ENCODE measurements at regions not wholly inside any gene's neighbourhood (a gene's known extent, or its start where the extent isn't known, plus 50 kb on each side); places are given as distances from the start of the nearest gene placed in this dataset.

- TF ChIP-seq EP300 (IDR thresholded peaks at IDR 0.05; ENCODE audit: low read depth): no peak
- TF ChIP-seq, protein P1, sequence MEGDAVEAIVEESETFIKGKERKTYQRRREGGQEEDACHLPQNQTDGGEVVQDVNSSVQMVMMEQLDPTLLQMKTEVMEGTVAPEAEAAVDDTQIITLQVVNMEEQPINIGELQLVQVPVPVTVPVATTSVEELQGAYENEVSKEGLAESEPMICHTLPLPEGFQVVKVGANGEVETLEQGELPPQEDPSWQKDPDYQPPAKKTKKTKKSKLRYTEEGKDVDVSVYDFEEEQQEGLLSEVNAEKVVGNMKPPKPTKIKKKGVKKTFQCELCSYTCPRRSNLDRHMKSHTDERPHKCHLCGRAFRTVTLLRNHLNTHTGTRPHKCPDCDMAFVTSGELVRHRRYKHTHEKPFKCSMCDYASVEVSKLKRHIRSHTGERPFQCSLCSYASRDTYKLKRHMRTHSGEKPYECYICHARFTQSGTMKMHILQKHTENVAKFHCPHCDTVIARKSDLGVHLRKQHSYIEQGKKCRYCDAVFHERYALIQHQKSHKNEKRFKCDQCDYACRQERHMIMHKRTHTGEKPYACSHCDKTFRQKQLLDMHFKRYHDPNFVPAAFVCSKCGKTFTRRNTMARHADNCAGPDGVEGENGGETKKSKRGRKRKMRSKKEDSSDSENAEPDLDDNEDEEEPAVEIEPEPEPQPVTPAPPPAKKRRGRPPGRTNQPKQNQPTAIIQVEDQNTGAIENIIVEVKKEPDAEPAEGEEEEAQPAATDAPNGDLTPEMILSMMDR (IDR thresholded peaks at IDR 0.05): no peak
- TF ChIP-seq POLR2AphosphoS5 (IDR thresholded peaks at IDR 0.05): no peak
- no peak for TF ChIP-seq POLR2A (IDR thresholded peaks at IDR 0.05)
- Histone ChIP-seq H3K36me3 (no peaks in the 10 kb centered on the region), H3K9me3 (no peaks in the 10 kb centered on the region), H3K4me3 (no peak overlapping the region), H3K27me3 (no peaks in the 10 kb centered on the region), H3K4me1 (no peaks in the 10 kb centered on the region), H3K27ac (no peak overlapping the region)
- in situ Hi-C loops (cut with MboI; ENCODE audit: low pct_ligation_motif_present in 1 of 4, low pct_unique_long_range_greater_than_20kb in 1 of 4, low sequenced_read_pairs in 3 of 4) (no loop called here), intact Hi-C loops (cut with DNase I; ENCODE audit: low total_unique reads) (no loop called here)
- WGBS, 2 donors (ENCODE audit: low coverage in 1 of 2): 57 to 91% methylated on average over 5 of the region's 5 CpGs
- DNase-seq: no peak
These were observed 241.7 kb downstream of the EPHA4 start for GRCh38 chr2:221330436-221330835.

- Histone ChIP-seq H3K9me3 (no peaks in the 10 kb centered on the region), H3K4me1 (no peaks in the 10 kb centered on the region), H3K36me3 (no peaks in the 10 kb centered on the region), H3K4me3 (no peak overlapping the region), H3K27ac (no peak overlapping the region), H3K27me3 (no peaks in the 10 kb centered on the region)
- no peak for TF ChIP-seq POLR2AphosphoS5 (IDR thresholded peaks at IDR 0.05)
- no peak for TF ChIP-seq POLR2A (IDR thresholded peaks at IDR 0.05)
- TF ChIP-seq, protein P1 (IDR thresholded peaks at IDR 0.05): no peak
- no peak for TF ChIP-seq EP300 (IDR thresholded peaks at IDR 0.05; ENCODE audit: low read depth)
- intact Hi-C loops (cut with DNase I; ENCODE audit: low total_unique reads) (no loop called here), in situ Hi-C loops (cut with MboI; ENCODE audit: low pct_ligation_motif_present in 1 of 4, low pct_unique_long_range_greater_than_20kb in 1 of 4, low sequenced_read_pairs in 3 of 4) (no loop called here)
- 74 to 87% methylated on average over 10 to 11 of the region's 11 CpGs for WGBS, 2 donors (ENCODE audit: low coverage in 1 of 2)
- no peak for DNase-seq
These were observed 237.5 kb downstream of the EPHA4 start for GRCh38 chr2:221334481-221335218.

GRCh38 chr2:221335219-221335752, 236.8 kb downstream of the EPHA4 start:
- Histone ChIP-seq H3K9me3 (no peaks in the 10 kb centered on the region), H3K36me3 (no peaks in the 10 kb centered on the region), H3K4me1 (no peaks in the 10 kb centered on the region), H3K4me3 (no peak overlapping the region), H3K27me3 (no peaks in the 10 kb centered on the region), H3K27ac (no peak overlapping the region)
- intact Hi-C loops (cut with DNase I; ENCODE audit: low total_unique reads) (no loop called here), in situ Hi-C loops (cut with MboI; ENCODE audit: low pct_ligation_motif_present in 1 of 4, low pct_unique_long_range_greater_than_20kb in 1 of 4, low sequenced_read_pairs in 3 of 4) (no loop called here)
- TF ChIP-seq EP300 (IDR thresholded peaks at IDR 0.05; ENCODE audit: low read depth) (no peak), POLR2A (IDR thresholded peaks at IDR 0.05) (no peak), POLR2AphosphoS5 (IDR thresholded peaks at IDR 0.05) (no peak)
- TF ChIP-seq, protein P1 (IDR thresholded peaks at IDR 0.05): no peak
- no peak for DNase-seq
- 75 to 90% methylated on average over 9 to 12 of the region's 12 CpGs for WGBS, 2 donors (ENCODE audit: low coverage in 1 of 2)

GRCh38 chr2:221336967-221337366, 235.1 kb downstream of the EPHA4 start:
- intact Hi-C loops (cut with DNase I; ENCODE audit: low total_unique reads): no loop called here
- 92 to 100% methylated on average over 2 of the region's 2 CpGs for WGBS, 2 donors (ENCODE audit: low coverage in 1 of 2)

More at GRCh38 chr2:221336967-221337366, 235.1 kb downstream of the EPHA4 start:
- no peak for DNase-seq
- TF ChIP-seq POLR2A (IDR thresholded peaks at IDR 0.05) (no peak), EP300 (IDR thresholded peaks at IDR 0.05; ENCODE audit: low read depth) (no peak), POLR2AphosphoS5 (IDR thresholded peaks at IDR 0.05) (no peak)
- TF ChIP-seq, protein P1 (IDR thresholded peaks at IDR 0.05): no peak
- Histone ChIP-seq H3K36me3 (no peaks in the 10 kb centered on the region), H3K4me1 (no peaks in the 10 kb centered on the region), H3K27me3 (no peaks in the 10 kb centered on the region), H3K4me3 (no peak overlapping the region), H3K27ac (no peak overlapping the region), H3K9me3 (no peaks in the 10 kb centered on the region)
- in situ Hi-C loops (cut with MboI; ENCODE audit: low pct_ligation_motif_present in 1 of 4, low pct_unique_long_range_greater_than_20kb in 1 of 4, low sequenced_read_pairs in 3 of 4): no loop called here

Data from transverse colon (tissue), 4 donors.